ENCODE measurements at regions not wholly inside any gene's neighbourhood (a gene's known extent, or its start where the extent isn't known, plus 50 kb on each side); places are given as distances from the start of the nearest gene placed in this dataset.
A peak's percentile ranks its signal among the peaks of the same experiment; 100 is the strongest.

GRCh38 chr15:27619204-27619603 is 479.9 kb downstream of the OCA2 start:
- no peak for DNase-seq (ENCODE audit: low read depth in 2 of 2)

GRCh38 chr15:27617013-27617412 is 482.1 kb downstream of the OCA2 start:
- no peak for DNase-seq (ENCODE audit: low read depth in 2 of 2)

GRCh38 chr15:27608248-27608647 is 490.9 kb downstream of the OCA2 start:
- DNase-seq (ENCODE audit: low read depth in 2 of 2), result no peak

- DNase-seq (ENCODE audit: low read depth in 2 of 2), result peak in 1 of 2 experiments; percentile 3
Observed at GRCh38 chr15:27601239-27601960, 497.7 kb downstream of the OCA2 start.

GRCh38 chr15:27599034-27599433 is 500.1 kb downstream of the OCA2 start:
- no peak for DNase-seq (ENCODE audit: low read depth in 2 of 2)

GRCh38 chr15:27598251-27599009 is 500.7 kb downstream of the OCA2 start:
- no peak for DNase-seq (ENCODE audit: low read depth in 2 of 2)

- no peak for DNase-seq (ENCODE audit: low read depth in 2 of 2)
Observed at GRCh38 chr15:27595211-27595610, 503.9 kb downstream of the OCA2 start.

GRCh38 chr15:27592036-27592760 is 506.9 kb downstream of the OCA2 start:
- peak in 1 of 2 experiments; percentile 5 for DNase-seq (ENCODE audit: low read depth in 2 of 2)

Data from fibroblast of skin of left quadriceps (primary cell).